ENCODE measurements at regions not wholly inside any gene's neighbourhood (a gene's known extent, or its start where the extent isn't known, plus 50 kb on each side); places are given as distances from the start of the nearest gene placed in this dataset.

GRCh38 chr9:13388157-13388556, 108.7 kb upstream of the MPDZ start:
- Histone ChIP-seq H3K27me3 (ENCODE audit: control insufficient read depth in 2 of 2, insufficient read depth in 2 of 2, low read length in 2 of 2) (no peaks in the 10 kb centered on the region), H2AFZ (ENCODE audit: low read depth, low read length) (no peak overlapping the region), H3K9me3 (replicated peaks; ENCODE audit: control insufficient read depth, insufficient read depth, low read depth, low read length) (no peaks in the 10 kb centered on the region), H3K4me1 (replicated peaks in 1 of 2; ENCODE audit: control insufficient read depth in 2 of 2, insufficient read depth in 2 of 2, low read length in 2 of 2) (no peaks in the 10 kb centered on the region), H3K4me3 (no peak overlapping the region), H3K27ac (ENCODE audit: extremely low read depth, low read depth, low read length) (no peak overlapping the region), H3K36me3 (ENCODE audit: control insufficient read depth, insufficient read depth, low read length) (no peaks in the 10 kb centered on the region), H4K20me1 (replicated peaks; ENCODE audit: control insufficient read depth, insufficient read depth, low read length) (no peaks in the 10 kb centered on the region), H3K9ac (ENCODE audit: insufficient read depth in 1 of 2, low read depth in 2 of 2, low read length in 2 of 2) (no peak overlapping the region), H3K4me2 (ENCODE audit: insufficient read depth, low read length) (no peak overlapping the region), H3K9me1 (ENCODE audit: control insufficient read depth, insufficient read depth, low read length) (no peaks in the 10 kb centered on the region), H3K79me2 (ENCODE audit: control insufficient read depth, insufficient read depth, low read length) (no peaks in the 10 kb centered on the region)
- 0% methylated on average over 1 of the region's 1 CpG for whole genome bisulfite sequencing (ENCODE audit: insufficient coverage, low coverage, missing lambda C conversion rate)
- TF ChIP-seq ZNF778 (CRISPR knock-in tag; IDR thresholded peaks at IDR 0.05) = no peak
- TF ChIP-seq ILF3 (IDR thresholded peaks at IDR 0.05; ENCODE audit: borderline replicate concordance) = no peak
- no peak for TF ChIP-seq HMG20A (CRISPR knock-in tag; conservative IDR thresholded peaks at IDR 0.05)
- no peak for TF ChIP-seq ZKSCAN3 (CRISPR knock-in tag; IDR thresholded peaks at IDR 0.05)
- no peak for TF ChIP-seq KAT2B (IDR thresholded peaks at IDR 0.05; ENCODE audit: low read depth, low read length)
- no peak for TF ChIP-seq TRIM25 (IDR thresholded peaks at IDR 0.05; ENCODE audit: borderline replicate concordance)
- TF ChIP-seq L3MBTL2 (IDR thresholded peaks at IDR 0.05) = no peak
- TF ChIP-seq HNRNPUL1 (IDR thresholded peaks at IDR 0.05; ENCODE audit: low read length) = no peak
- no peak for TF ChIP-seq SAP30 (IDR thresholded peaks at IDR 0.05; ENCODE audit: borderline replicate concordance, insufficient read depth, low read depth, low read length, poor library complexity, severe bottlenecking)
- no peak for TF ChIP-seq ZBTB9 (CRISPR knock-in tag; IDR thresholded peaks at IDR 0.05)
- TF ChIP-seq ESRRB (CRISPR knock-in tag; IDR thresholded peaks at IDR 0.05; ENCODE audit: borderline replicate concordance) = no peak
- TF ChIP-seq ZEB2 (IDR thresholded peaks at IDR 0.05) = no peak
- TF ChIP-seq ZZZ3 (IDR thresholded peaks at IDR 0.05) = no peak
- TF ChIP-seq NCOA1 (IDR thresholded peaks at IDR 0.05; ENCODE audit: low read depth) = no peak
- no peak for TF ChIP-seq CTCFL (IDR thresholded peaks at IDR 0.05; ENCODE audit: borderline replicate concordance, insufficient read depth, low read depth, low read length, poor library complexity, severe bottlenecking)
- TF ChIP-seq CLOCK (CRISPR knock-in tag; IDR thresholded peaks at IDR 0.05; ENCODE audit: borderline replicate concordance) = no peak
- POLR2A ChIA-PET = no interaction called here
- intact Hi-C loops (cut with micrococcal nuclease) = no loop called here
- no peak for ATAC-seq
- no peak for FAIRE-seq
- in situ Hi-C loops (cut with MboI) = no loop called here
- no peak for DNase-seq (ENCODE audit: extremely low read depth in 1 of 4, low spot score in 3 of 4)
- no TSS peak for BruUV-seq (replicated peaks)
- CTCF ChIA-PET (ENCODE audit: low intra/inter-chr PET ratio) = no interaction called here

All from K562 (cell line).